SU-DHL-6 (cell line): ENCODE measurements at regions not wholly inside any gene's neighbourhood (a gene's known extent, or its start where the extent isn't known, plus 50 kb on each side); places are given as distances from the start of the nearest gene placed in this dataset.

Experiments
- H2AFZ ChIP-seq: fragments of 200-600 bp; sonication (generic); 2 replicates; pipeline ENCODE4 v1.6.1; 2014; ENCODE audit warnings: low read depth, mild to moderate bottlenecking, moderate library complexity, mixed read lengths, antibody characterized with exemption, low read length; ENCODE audit not compliant: severe bottlenecking
- H3F3A ChIP-seq: fragments of 200-600 bp; shearing (Covaris generic); 2 replicates; pipeline ENCODE4 v1.6.0; 2016; ENCODE audit warnings: antibody characterized with exemption, mild to moderate bottlenecking; ENCODE audit not compliant: insufficient read depth
- H3K27ac ChIP-seq: fragments of 200-600 bp; sonication (generic); 2 replicates; pipeline ENCODE4 v1.5.1; 2016; ENCODE audit warnings: low read depth, mild to moderate bottlenecking, low read length, moderate library complexity, mixed read lengths
- H3K27me3 ChIP-seq: fragments of 200-600 bp; sonication (generic), shearing (Covaris generic); 2 replicates; pipeline ENCODE4 v1.6.0; 2014; ENCODE audit warnings: mild to moderate bottlenecking, low read length
- H3K36me3 ChIP-seq: fragments of 200-600 bp; sonication (generic); 2 replicates; pipeline ENCODE4 v1.6.1; 2014; ENCODE audit warnings: mild to moderate bottlenecking, low read length, mixed read lengths
- H3K4me2 ChIP-seq: fragments of 300-600, 200-600 bp; shearing (Covaris generic), sonication (generic); 2 replicates; pipeline ENCODE4 v1.6.0; 2014; ENCODE audit warnings: low read length, low read depth, mild to moderate bottlenecking; ENCODE audit not compliant: poor library complexity, severe bottlenecking
- H3K4me3 ChIP-seq: fragments of 200-600 bp; sonication (generic); 2 replicates; pipeline ENCODE4 v1.5.1; 2014; ENCODE audit warnings: antibody characterized with exemption, low read length, mild to moderate bottlenecking, mixed read lengths; ENCODE audit not compliant: insufficient read depth, poor library complexity, severe bottlenecking
- H3K79me2 ChIP-seq: fragments of 200-600 bp; sonication (generic); 2 replicates; pipeline ENCODE4 v1.6.1; 2014; ENCODE audit warnings: mild to moderate bottlenecking, low read length, moderate library complexity; ENCODE audit not compliant: insufficient read depth
- H3K9ac ChIP-seq: fragments of 200-600 bp; sonication (generic); 2 replicates; pipeline ENCODE4 v1.7.0; 2014; ENCODE audit warnings: mild to moderate bottlenecking, low read length
- H3K9me2 ChIP-seq: fragments of 200-600 bp; sonication (generic); replicated peaks from 2 replicates; pipeline ENCODE4 v1.6.1; 2014; ENCODE audit warnings: low read length; ENCODE audit not compliant: insufficient read depth
- H3K9me3 ChIP-seq: fragments of 200-600 bp; sonication (generic); 2 replicates; pipeline ENCODE4 v1.6.1; 2014; ENCODE audit warnings: low read length, mixed read lengths; ENCODE audit not compliant: insufficient read depth
- H4K20me1 ChIP-seq: fragments of 200-600 bp; sonication (generic); 2 replicates; pipeline ENCODE4 v1.6.1; 2014; ENCODE audit warnings: low read depth, mild to moderate bottlenecking, antibody characterized with exemption, low read length, moderate library complexity, mixed read lengths
- CTCF ChIP-seq: fragments of 200-600 bp; sonication (generic); IDR thresholded peaks from one replicate; pipeline ENCODE4 v1.5.1; 2017; ENCODE audit warnings: antibody characterized with exemption, mild to moderate bottlenecking, low read length, moderate library complexity; ENCODE audit not compliant: insufficient read depth, poor library complexity, severe bottlenecking
- EZH2phosphoT487 ChIP-seq: fragments of 200-600 bp; sonication (generic), shearing (Covaris generic); conservative IDR thresholded peaks from 2 replicates; pipeline ENCODE4 v1.6.1; 2018; ENCODE audit warnings: mild to moderate bottlenecking, antibody characterized with exemption, low read length, moderate library complexity, mixed read lengths

- no peak overlapping the region for H3K4me2 ChIP-seq
- TF ChIP-seq EZH2phosphoT487 = no peak
- TF ChIP-seq CTCF = no peak
- no peaks in the 10 kb centered on the region for H3K36me3 ChIP-seq
- H3K27me3 ChIP-seq = no peaks in the 10 kb centered on the region
- no peak overlapping the region for H3K4me3 ChIP-seq
- H3K79me2 ChIP-seq = no peaks in the 10 kb centered on the region
- H4K20me1 ChIP-seq = no peaks in the 10 kb centered on the region
- H3K9ac ChIP-seq = no peak overlapping the region
- no peak overlapping the region for H3K27ac ChIP-seq
- H2AFZ ChIP-seq = no peak overlapping the region
- no peaks in the 10 kb centered on the region for H3K9me3 ChIP-seq
- no peaks in the 10 kb centered on the region for H3K9me2 ChIP-seq
- H3F3A ChIP-seq = no peaks in the 10 kb centered on the region
These were observed 305.3 kb upstream of the NFE2L3 start for GRCh38 chr7:25846722-25847121.

GRCh38 chr7:25847336-25848070 lies 304.5 kb upstream of the NFE2L3 start:
- Histone ChIP-seq H3K79me2 (no peaks in the 10 kb centered on the region), H3F3A (no peaks in the 10 kb centered on the region), H3K4me3 (no peak overlapping the region), H3K9ac (no peak overlapping the region), H3K27ac (no peak overlapping the region), H2AFZ (no peak overlapping the region), H3K9me3 (no peaks in the 10 kb centered on the region), H3K27me3 (no peaks in the 10 kb centered on the region), H3K9me2 (no peaks in the 10 kb centered on the region), H3K4me2 (no peak overlapping the region), H4K20me1 (no peaks in the 10 kb centered on the region), H3K36me3 (no peaks in the 10 kb centered on the region)
- TF ChIP-seq EZH2phosphoT487 (no peak), CTCF (no peak)

- Histone ChIP-seq H3K79me2 (no peaks in the 10 kb centered on the region), H3K27ac (no peak overlapping the region), H3K36me3 (no peaks in the 10 kb centered on the region), H3K9ac (no peak overlapping the region), H3K4me3 (no peak overlapping the region), H2AFZ (no peak overlapping the region), H4K20me1 (no peaks in the 10 kb centered on the region), H3F3A (no peaks in the 10 kb centered on the region), H3K9me2 (no peaks in the 10 kb centered on the region), H3K9me3 (no peaks in the 10 kb centered on the region), H3K27me3 (no peaks in the 10 kb centered on the region), H3K4me2 (no peak overlapping the region)
- TF ChIP-seq CTCF = no peak
- TF ChIP-seq EZH2phosphoT487 = no peak
These were observed 302.4 kb upstream of the NFE2L3 start for GRCh38 chr7:25849500-25850184.
